ENCODE measurements at regions not wholly inside any gene's neighbourhood (a gene's known extent, or its start where the extent isn't known, plus 50 kb on each side); places are given as distances from the start of the nearest gene placed in this dataset.

DNA sequence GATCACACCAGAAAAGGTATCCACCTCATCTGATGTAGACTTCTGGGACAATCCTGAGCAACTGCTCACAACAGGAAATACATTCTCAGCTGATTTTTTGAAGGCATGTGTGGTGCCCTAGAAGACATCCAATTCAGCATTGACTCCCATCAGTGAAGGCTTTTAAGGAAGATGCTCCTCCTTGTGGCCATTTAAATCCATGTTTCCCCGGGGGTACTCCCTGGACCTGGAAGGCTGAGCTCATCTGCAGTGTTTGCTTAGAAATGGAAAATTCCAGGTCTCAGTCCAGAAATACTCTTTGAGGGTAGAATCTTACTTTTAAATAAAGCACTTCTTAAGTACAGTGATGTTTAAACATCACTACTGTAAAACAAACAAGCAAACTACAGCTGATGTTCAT, 195.5 kb upstream of the PDE10A start:
- H3K36me3 ChIP-seq (ENCODE audit: control insufficient read depth in 4 of 4, insufficient read depth in 3 of 4, low read depth in 1 of 4, low read length in 3 of 4), result no peaks in the 10 kb centered on the region
- peaks cover 0 to 7% (median 2%) of the 10 kb centered on the region in 4 donors for H3K4me1 ChIP-seq (ENCODE audit: control insufficient read depth in 4 of 4, insufficient read depth in 4 of 4, low read length in 3 of 4)
- H3K27ac ChIP-seq (ENCODE audit: low read depth in 1 of 2, low read length in 2 of 2), result no peak overlapping the region
- no peaks in the 10 kb centered on the region for H3K9me3 ChIP-seq (ENCODE audit: control insufficient read depth in 4 of 4, low read length in 3 of 4)
- TF ChIP-seq RXRA (IDR thresholded peaks at IDR 0.05) (no peak), RAD21 (IDR thresholded peaks at IDR 0.05) (peak in 1 of 2 donors; percentile 7)
- 30% methylated on average over 1 of the region's 1 CpG for WGBS
- H3K27me3 ChIP-seq (ENCODE audit: control insufficient read depth in 4 of 4, insufficient read depth in 4 of 4, low read length in 3 of 4), result peaks cover 0 to 4% (median 1%) of the 10 kb centered on the region in 4 donors
- no peak overlapping the region for H3K9ac ChIP-seq (ENCODE audit: low read depth in 1 of 2, low read length in 2 of 2)
- no peak overlapping the region for H3K4me3 ChIP-seq (ENCODE audit: low read depth in 1 of 3, low read length in 3 of 3)
- DNase-seq (ENCODE audit: low spot score), result no peak

DNA sequence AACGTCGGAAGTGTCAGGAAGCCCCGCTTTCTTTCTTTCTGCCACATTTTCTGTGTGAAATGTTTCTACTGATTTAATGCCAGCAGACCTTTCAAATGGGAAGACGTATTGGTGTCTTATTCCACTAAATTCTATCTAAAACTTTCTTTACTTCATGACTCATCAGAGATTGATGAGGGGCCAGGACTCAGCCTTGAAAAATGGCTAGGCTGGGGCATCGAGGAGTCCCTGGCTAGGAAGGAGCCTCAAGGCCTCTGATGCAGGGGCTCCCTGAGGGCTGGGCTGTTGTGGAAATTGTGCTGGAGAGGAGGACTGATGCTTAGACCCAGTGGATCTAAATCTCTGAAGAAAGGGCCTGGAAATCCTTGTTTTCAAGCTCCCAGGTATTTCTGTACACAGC, 192.8 kb upstream of the PDE10A start:
- no peak for DNase-seq (ENCODE audit: low spot score)
- H3K27ac ChIP-seq (ENCODE audit: low read depth in 1 of 2, low read length in 2 of 2), result no peak overlapping the region
- WGBS, result 91% methylated on average over 5 of the region's 5 CpGs
- peaks cover 0 to 7% (median 2%) of the 10 kb centered on the region in 4 donors for H3K4me1 ChIP-seq (ENCODE audit: control insufficient read depth in 4 of 4, insufficient read depth in 4 of 4, low read length in 3 of 4)
- H3K27me3 ChIP-seq (ENCODE audit: control insufficient read depth in 4 of 4, insufficient read depth in 4 of 4, low read length in 3 of 4), result peaks cover 0 to 4% (median 1%) of the 10 kb centered on the region in 4 donors
- H3K4me3 ChIP-seq (ENCODE audit: low read depth in 1 of 3, low read length in 3 of 3), result no peak overlapping the region
- H3K9me3 ChIP-seq (ENCODE audit: control insufficient read depth in 4 of 4, low read length in 3 of 4), result no peaks in the 10 kb centered on the region
- H3K36me3 ChIP-seq (ENCODE audit: control insufficient read depth in 4 of 4, insufficient read depth in 3 of 4, low read depth in 1 of 4, low read length in 3 of 4), result no peaks in the 10 kb centered on the region
- TF ChIP-seq FOXA2 (IDR thresholded peaks at IDR 0.05) (no peak), EGR1 (IDR thresholded peaks at IDR 0.05; ENCODE audit: low read depth in 2 of 2) (no peak), HNF4A (conservative IDR thresholded peaks at IDR 0.05) (no peak), RAD21 (IDR thresholded peaks at IDR 0.05) (no peak), FOXA1 (IDR thresholded peaks at IDR 0.05) (no peak), GABPA (IDR thresholded peaks at IDR 0.05 in 1 of 2, conservative IDR thresholded peaks at IDR 0.05 in 1 of 2) (no peak), YY1 (IDR thresholded peaks at IDR 0.05) (no peak)
- TF ChIP-seq, protein P1, sequence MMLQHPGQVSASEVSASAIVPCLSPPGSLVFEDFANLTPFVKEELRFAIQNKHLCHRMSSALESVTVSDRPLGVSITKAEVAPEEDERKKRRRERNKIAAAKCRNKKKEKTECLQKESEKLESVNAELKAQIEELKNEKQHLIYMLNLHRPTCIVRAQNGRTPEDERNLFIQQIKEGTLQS (IDR thresholded peaks at IDR 0.05), result no peak
- TF ChIP-seq, protein P2, sequence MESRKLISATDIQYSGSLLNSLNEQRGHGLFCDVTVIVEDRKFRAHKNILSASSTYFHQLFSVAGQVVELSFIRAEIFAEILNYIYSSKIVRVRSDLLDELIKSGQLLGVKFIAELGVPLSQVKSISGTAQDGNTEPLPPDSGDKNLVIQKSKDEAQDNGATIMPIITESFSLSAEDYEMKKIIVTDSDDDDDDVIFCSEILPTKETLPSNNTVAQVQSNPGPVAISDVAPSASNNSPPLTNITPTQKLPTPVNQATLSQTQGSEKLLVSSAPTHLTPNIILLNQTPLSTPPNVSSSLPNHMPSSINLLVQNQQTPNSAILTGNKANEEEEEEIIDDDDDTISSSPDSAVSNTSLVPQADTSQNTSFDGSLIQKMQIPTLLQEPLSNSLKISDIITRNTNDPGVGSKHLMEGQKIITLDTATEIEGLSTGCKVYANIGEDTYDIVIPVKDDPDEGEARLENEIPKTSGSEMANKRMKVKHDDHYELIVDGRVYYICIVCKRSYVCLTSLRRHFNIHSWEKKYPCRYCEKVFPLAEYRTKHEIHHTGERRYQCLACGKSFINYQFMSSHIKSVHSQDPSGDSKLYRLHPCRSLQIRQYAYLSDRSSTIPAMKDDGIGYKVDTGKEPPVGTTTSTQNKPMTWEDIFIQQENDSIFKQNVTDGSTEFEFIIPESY (IDR thresholded peaks at IDR 0.05), result no peak
- TF ChIP-seq, protein P3, sequence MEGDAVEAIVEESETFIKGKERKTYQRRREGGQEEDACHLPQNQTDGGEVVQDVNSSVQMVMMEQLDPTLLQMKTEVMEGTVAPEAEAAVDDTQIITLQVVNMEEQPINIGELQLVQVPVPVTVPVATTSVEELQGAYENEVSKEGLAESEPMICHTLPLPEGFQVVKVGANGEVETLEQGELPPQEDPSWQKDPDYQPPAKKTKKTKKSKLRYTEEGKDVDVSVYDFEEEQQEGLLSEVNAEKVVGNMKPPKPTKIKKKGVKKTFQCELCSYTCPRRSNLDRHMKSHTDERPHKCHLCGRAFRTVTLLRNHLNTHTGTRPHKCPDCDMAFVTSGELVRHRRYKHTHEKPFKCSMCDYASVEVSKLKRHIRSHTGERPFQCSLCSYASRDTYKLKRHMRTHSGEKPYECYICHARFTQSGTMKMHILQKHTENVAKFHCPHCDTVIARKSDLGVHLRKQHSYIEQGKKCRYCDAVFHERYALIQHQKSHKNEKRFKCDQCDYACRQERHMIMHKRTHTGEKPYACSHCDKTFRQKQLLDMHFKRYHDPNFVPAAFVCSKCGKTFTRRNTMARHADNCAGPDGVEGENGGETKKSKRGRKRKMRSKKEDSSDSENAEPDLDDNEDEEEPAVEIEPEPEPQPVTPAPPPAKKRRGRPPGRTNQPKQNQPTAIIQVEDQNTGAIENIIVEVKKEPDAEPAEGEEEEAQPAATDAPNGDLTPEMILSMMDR (IDR thresholded peaks at IDR 0.05; ENCODE audit: low read depth, low read length, missing input control), result no peak
- no peak overlapping the region for H3K9ac ChIP-seq (ENCODE audit: low read depth in 1 of 2, low read length in 2 of 2)

DNA sequence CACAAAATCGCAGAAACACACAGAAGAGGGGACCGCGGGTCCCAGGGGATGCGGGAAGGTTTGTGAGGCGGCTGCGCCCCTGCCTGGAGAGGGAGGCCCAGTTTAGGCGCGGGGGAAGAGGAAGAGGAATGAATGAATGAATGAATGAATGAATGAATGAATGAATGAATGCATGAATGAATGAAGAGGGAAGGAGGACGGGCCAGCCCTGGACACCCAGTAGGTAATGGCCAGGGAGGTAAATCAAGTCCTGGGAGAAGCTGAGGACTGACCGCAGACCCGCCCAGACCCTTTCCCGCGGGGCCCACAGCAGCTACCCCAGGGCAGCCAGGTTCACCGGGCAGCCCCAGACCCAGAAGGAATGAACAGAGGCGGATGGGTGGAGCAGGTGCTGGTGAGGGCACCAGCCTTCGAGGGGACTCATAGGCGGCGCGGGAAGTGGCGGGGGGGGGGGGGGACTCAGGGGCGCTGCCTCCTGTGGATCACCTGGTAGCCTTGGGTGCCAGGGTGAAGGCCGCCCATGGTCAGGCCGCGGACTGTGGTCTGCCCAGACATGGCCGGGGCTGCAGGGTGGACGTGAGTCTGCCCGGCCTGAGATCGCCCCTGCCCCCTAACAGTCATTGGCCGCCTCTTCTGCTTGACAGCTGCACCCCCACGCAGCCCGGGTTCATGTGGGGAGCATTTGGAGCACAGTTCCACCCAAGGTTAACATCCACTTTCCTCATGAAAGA, 192.0 kb upstream of the PDE10A start:
- H3K27me3 ChIP-seq (ENCODE audit: control insufficient read depth in 4 of 4, insufficient read depth in 4 of 4, low read length in 3 of 4), result peaks cover 0 to 4% (median 1%) of the 10 kb centered on the region in 4 donors

More for the DNA sequence above, 192.0 kb upstream of the PDE10A start:
- Histone ChIP-seq H3K27ac (ENCODE audit: low read depth in 1 of 2, low read length in 2 of 2) (no peak overlapping the region), H3K4me1 (ENCODE audit: control insufficient read depth in 4 of 4, insufficient read depth in 4 of 4, low read length in 3 of 4) (peaks cover 0 to 7% (median 3%) of the 10 kb centered on the region in 4 donors), H3K36me3 (ENCODE audit: control insufficient read depth in 4 of 4, insufficient read depth in 3 of 4, low read depth in 1 of 4, low read length in 3 of 4) (no peaks in the 10 kb centered on the region), H3K9ac (ENCODE audit: low read depth in 1 of 2, low read length in 2 of 2) (no peak overlapping the region), H3K9me3 (ENCODE audit: control insufficient read depth in 4 of 4, low read length in 3 of 4) (no peaks in the 10 kb centered on the region), H3K4me3 (ENCODE audit: low read depth in 1 of 3, low read length in 3 of 3) (no peak overlapping the region)
- 84% methylated on average over 31 of the region's 31 CpGs for WGBS
- DNase-seq (ENCODE audit: low spot score), result no peak
- TF ChIP-seq RAD21 (IDR thresholded peaks at IDR 0.05), result no peak
